SU-DHL-6 (cell line): ENCODE measurements at regions not wholly inside any gene's neighbourhood (a gene's known extent, or its start where the extent isn't known, plus 50 kb on each side); places are given as distances from the start of the nearest gene placed in this dataset.

Experiments used
- EZH2phosphoT487 ChIP-seq: fragments of 200-600 bp; sonication (generic), shearing (Covaris generic); conservative IDR thresholded peaks from 2 replicates; pipeline ENCODE4 v1.6.1; 2018; ENCODE audit warnings: mild to moderate bottlenecking, antibody characterized with exemption, low read length, moderate library complexity, mixed read lengths
- TF ChIP-seq, protein P1 (sequence below): fragments of 200-600 bp; sonication (generic); IDR thresholded peaks from one replicate; pipeline ENCODE4 v1.5.1; 2017; ENCODE audit warnings: antibody characterized with exemption, mild to moderate bottlenecking, low read length, moderate library complexity; ENCODE audit not compliant: insufficient read depth, poor library complexity, severe bottlenecking

DNA sequence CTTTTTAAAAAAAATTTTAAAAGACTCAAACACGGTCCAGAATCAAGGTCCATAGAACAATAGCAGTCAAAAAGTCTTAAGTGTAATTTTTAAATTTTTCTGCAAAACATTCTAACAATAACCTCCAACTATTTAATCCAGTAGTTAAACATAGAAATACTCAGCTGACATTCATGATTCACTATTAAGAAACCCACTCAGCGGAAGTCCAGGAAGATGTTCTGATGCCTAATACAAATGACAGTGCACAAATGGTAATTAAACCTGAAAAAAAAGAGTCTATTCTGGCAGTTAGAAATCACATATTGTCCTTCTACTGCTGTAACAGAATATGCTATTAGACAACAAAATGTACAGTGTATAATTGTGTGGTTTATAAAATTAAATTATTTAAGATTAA lies 128.2 kb upstream of the BMP5 start:
- TF ChIP-seq, protein P1, sequence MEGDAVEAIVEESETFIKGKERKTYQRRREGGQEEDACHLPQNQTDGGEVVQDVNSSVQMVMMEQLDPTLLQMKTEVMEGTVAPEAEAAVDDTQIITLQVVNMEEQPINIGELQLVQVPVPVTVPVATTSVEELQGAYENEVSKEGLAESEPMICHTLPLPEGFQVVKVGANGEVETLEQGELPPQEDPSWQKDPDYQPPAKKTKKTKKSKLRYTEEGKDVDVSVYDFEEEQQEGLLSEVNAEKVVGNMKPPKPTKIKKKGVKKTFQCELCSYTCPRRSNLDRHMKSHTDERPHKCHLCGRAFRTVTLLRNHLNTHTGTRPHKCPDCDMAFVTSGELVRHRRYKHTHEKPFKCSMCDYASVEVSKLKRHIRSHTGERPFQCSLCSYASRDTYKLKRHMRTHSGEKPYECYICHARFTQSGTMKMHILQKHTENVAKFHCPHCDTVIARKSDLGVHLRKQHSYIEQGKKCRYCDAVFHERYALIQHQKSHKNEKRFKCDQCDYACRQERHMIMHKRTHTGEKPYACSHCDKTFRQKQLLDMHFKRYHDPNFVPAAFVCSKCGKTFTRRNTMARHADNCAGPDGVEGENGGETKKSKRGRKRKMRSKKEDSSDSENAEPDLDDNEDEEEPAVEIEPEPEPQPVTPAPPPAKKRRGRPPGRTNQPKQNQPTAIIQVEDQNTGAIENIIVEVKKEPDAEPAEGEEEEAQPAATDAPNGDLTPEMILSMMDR: no peak
- no peak for TF ChIP-seq EZH2phosphoT487
